Activated CD4-positive, alpha-beta T cell treated with anti-CD3 and anti-CD28 coated beads, Interleukin-2, Interleukin-6, amounts not matched to agents 100 ng/mL and 50 ng/mL, durations not matched to agents 16 hours and 8 hours (primary cell): ENCODE measurements at regions not wholly inside any gene's neighbourhood (a gene's known extent, or its start where the extent isn't known, plus 50 kb on each side); places are given as distances from the start of the nearest gene placed in this dataset.

Experiments
- DNase-seq: peaks from one replicate; pipeline ENCODE4 v3.0.0-alpha.2; 2020

GRCh38 chr6:159099276-159099675, 54.5 kb upstream of the TAGAP start:
- no peak for DNase-seq

GRCh38 chr6:159098636-159099106, 53.9 kb upstream of the TAGAP start:
- DNase-seq = peak; percentile 75

- no peak for DNase-seq
Observed at GRCh38 chr6:159097256-159097655, 52.5 kb upstream of the TAGAP start.

GRCh38 chr6:159095616-159096015, 50.8 kb upstream of the TAGAP start:
- DNase-seq = no peak

GRCh38 chr6:159094444-159095252, 49.9 kb upstream of the TAGAP start:
- DNase-seq = peak; percentile 53
